ENCODE measurements at regions not wholly inside any gene's neighbourhood (a gene's known extent, or its start where the extent isn't known, plus 50 kb on each side); places are given as distances from the start of the nearest gene placed in this dataset.

- TF ChIP-seq CHD7 (IDR thresholded peaks at IDR 0.05; ENCODE audit: insufficient replicate concordance, low read length) (no peak), CTCF (IDR thresholded peaks at IDR 0.05; ENCODE audit: control extremely low read depth in 1 of 3, insufficient read depth in 1 of 3, low read depth in 1 of 3, low read length in 3 of 3) (no peak)
Observed at GRCh38 chr5:135690466-135690865, 111.7 kb upstream of the CXCL14 start (continued).

Data from H1 (cell line).